Activated CD8-positive, alpha-beta memory T cell treated with anti-CD3 and anti-CD28 coated beads, Interleukin-2, amount 50 U/mL, for 24 hours (primary cell): ENCODE measurements at regions not wholly inside any gene's neighbourhood (a gene's known extent, or its start where the extent isn't known, plus 50 kb on each side); places are given as distances from the start of the nearest gene placed in this dataset.

Source experiments
- DNase-seq: peaks from one replicate; pipeline ENCODE4 v3.0.0-alpha.2; 2020; ENCODE audit errors: extremely low read depth

GRCh38 chr9:115730845-115731244 is 422.7 kb upstream of the PAPPA start:
- no peak for DNase-seq

GRCh38 chr9:115733318-115734110 is 420.1 kb upstream of the PAPPA start:
- no peak for DNase-seq

GRCh38 chr9:115739096-115739875 is 414.3 kb upstream of the PAPPA start:
- no peak for DNase-seq

GRCh38 chr9:115740986-115741385 is 412.6 kb upstream of the PAPPA start:
- no peak for DNase-seq

- no peak for DNase-seq
These were observed 409.6 kb upstream of the PAPPA start for GRCh38 chr9:115743709-115744605.

- no peak for DNase-seq
These were observed 407.1 kb upstream of the PAPPA start for GRCh38 chr9:115746496-115746895.

- no peak for DNase-seq
These were observed 405.9 kb upstream of the PAPPA start for GRCh38 chr9:115747731-115748130.

- DNase-seq, result no peak
These were observed 396.9 kb upstream of the PAPPA start for GRCh38 chr9:115756736-115757135.

GRCh38 chr9:115757461-115757860 is 396.1 kb upstream of the PAPPA start:
- no peak for DNase-seq

GRCh38 chr9:115758441-115758840 is 395.1 kb upstream of the PAPPA start:
- no peak for DNase-seq

- no peak for DNase-seq
These were observed 394.2 kb upstream of the PAPPA start for GRCh38 chr9:115759426-115759825.

- no peak for DNase-seq
These were observed 388.9 kb upstream of the PAPPA start for GRCh38 chr9:115764645-115765044.

- DNase-seq, result no peak
These were observed 388.5 kb upstream of the PAPPA start for GRCh38 chr9:115765060-115765459.

- no peak for DNase-seq
These were observed 387.1 kb upstream of the PAPPA start for GRCh38 chr9:115766370-115766955.

GRCh38 chr9:115770521-115770920 is 383.1 kb upstream of the PAPPA start:
- DNase-seq, result no peak

GRCh38 chr9:115775659-115776058 is 377.9 kb upstream of the PAPPA start:
- no peak for DNase-seq

GRCh38 chr9:115777610-115778009 is 376.0 kb upstream of the PAPPA start:
- no peak for DNase-seq

GRCh38 chr9:115781070-115781736 is 372.4 kb upstream of the PAPPA start:
- no peak for DNase-seq

GRCh38 chr9:115786321-115786720 is 367.3 kb upstream of the PAPPA start:
- no peak for DNase-seq

GRCh38 chr9:115790520-115790919 is 363.1 kb upstream of the PAPPA start:
- no peak for DNase-seq

- DNase-seq, result no peak
These were observed 358.6 kb upstream of the PAPPA start for GRCh38 chr9:115794921-115795475.
